Breast epithelium (tissue), 3 donors: ENCODE measurements at regions not wholly inside any gene's neighbourhood (a gene's known extent, or its start where the extent isn't known, plus 50 kb on each side); places are given as distances from the start of the nearest gene placed in this dataset.

Source experiments
- POLR2AphosphoS5 ChIP-seq, 3 donors: sonication (generic); formaldehyde crosslinking; IDR thresholded peaks; one replicate each; pipeline ENCODE4 v1.6.1; 2017; ENCODE audit warnings: antibody characterized with exemption in 3 of 3
- TF ChIP-seq, protein P1 (sequence below), 3 donors: fragments of 450-650 bp; IDR thresholded peaks; one replicate each; pipeline ENCODE4 v1.5.1; 2016 to 2017; ENCODE audit warnings: antibody characterized with exemption in 3 of 3, mild to moderate bottlenecking in 3 of 3, moderate library complexity in 3 of 3

DNA sequence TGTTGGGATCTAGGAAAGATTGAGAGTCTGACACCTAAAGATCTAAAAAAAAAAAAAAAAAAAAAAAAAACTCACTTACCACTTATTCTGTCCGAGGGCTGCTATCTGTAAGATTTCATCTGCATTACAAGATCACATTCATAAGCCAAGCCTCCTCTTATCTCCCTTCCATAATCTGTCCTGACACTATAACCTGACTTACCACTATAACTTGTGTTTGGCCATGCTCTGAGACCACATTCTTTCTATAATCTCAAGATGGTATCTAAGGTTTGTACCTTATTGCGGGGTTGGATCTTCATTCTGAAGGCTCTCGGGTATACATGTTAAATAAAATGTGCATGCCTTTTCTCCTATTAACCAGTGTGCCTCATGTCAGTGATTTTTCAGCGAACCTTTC, 144.4 kb downstream of the MAGEB17 start:
- TF ChIP-seq, protein P1, sequence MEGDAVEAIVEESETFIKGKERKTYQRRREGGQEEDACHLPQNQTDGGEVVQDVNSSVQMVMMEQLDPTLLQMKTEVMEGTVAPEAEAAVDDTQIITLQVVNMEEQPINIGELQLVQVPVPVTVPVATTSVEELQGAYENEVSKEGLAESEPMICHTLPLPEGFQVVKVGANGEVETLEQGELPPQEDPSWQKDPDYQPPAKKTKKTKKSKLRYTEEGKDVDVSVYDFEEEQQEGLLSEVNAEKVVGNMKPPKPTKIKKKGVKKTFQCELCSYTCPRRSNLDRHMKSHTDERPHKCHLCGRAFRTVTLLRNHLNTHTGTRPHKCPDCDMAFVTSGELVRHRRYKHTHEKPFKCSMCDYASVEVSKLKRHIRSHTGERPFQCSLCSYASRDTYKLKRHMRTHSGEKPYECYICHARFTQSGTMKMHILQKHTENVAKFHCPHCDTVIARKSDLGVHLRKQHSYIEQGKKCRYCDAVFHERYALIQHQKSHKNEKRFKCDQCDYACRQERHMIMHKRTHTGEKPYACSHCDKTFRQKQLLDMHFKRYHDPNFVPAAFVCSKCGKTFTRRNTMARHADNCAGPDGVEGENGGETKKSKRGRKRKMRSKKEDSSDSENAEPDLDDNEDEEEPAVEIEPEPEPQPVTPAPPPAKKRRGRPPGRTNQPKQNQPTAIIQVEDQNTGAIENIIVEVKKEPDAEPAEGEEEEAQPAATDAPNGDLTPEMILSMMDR (IDR thresholded peaks at IDR 0.05): no peak
- no peak for TF ChIP-seq POLR2AphosphoS5 (IDR thresholded peaks at IDR 0.05)
